Thyroid gland (tissue), 4 donors: ENCODE measurements at regions not wholly inside any gene's neighbourhood (a gene's known extent, or its start where the extent isn't known, plus 50 kb on each side); places are given as distances from the start of the nearest gene placed in this dataset.
"Not testable (repeated sequence)": the region's sequence is repeated elsewhere in the genome, so short reads cannot be mapped to it uniquely, and the experiment has no call there.

Experiments
- CTCF ChIP-seq, 6 experiments: fragments of 200-600 bp in 3 of 6; fragments of 450-650 bp in 3 of 6; sonication (generic) in 3 of 6; IDR thresholded peaks; one replicate each; pipeline ENCODE4 v1.5.1; 2016 to 2019; ENCODE audit warnings: antibody characterized with exemption in 6 of 6, mild to moderate bottlenecking in 2 of 6, inconsistent platforms in 1 of 6, moderate library complexity in 1 of 6
- POLR2A ChIP-seq, 2 donors: fragments of 450-650 bp; IDR thresholded peaks; one replicate each; pipeline ENCODE4 v1.6.1; 2017; ENCODE audit warnings: antibody characterized with exemption in 2 of 2, mild to moderate bottlenecking in 2 of 2, moderate library complexity in 1 of 2

DNA sequence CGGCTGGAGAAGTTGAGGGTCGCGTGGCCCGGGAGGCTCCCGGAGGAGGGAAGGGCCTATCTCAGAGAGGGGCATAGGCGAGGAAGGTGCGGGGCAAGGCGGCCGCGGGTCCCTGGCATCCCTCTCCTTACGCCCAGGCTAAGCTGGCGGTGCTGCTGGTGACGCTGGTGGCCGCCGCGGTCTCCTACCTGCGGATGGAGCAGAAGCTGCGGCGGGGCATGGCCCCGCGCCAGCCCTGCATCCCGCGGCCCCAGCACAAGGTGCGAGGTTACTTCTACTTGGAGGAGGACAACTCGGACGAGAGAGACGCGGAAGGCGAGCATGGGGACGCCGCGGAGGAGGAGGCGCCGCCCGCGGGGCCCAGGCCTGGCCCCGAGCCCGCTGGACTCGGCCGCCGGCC lies 91.9 kb upstream of the HMX1 start:
- TF ChIP-seq POLR2A, CTCF (IDR thresholded peaks at IDR 0.05): not testable (repeated sequence)
